GM12865 (cell line): ENCODE measurements at regions not wholly inside any gene's neighbourhood (a gene's known extent, or its start where the extent isn't known, plus 50 kb on each side); places are given as distances from the start of the nearest gene placed in this dataset.

Experiments used
- DNase-seq: peaks from one replicate; pipeline ENCODE4 v3.0.0; 2010; ENCODE audit warnings: low read depth
- H3K4me3 ChIP-seq: 2 replicates; pipeline ENCODE4 v1.5.1; 2011; ENCODE audit warnings: mild to moderate bottlenecking, low read depth, low read length, control low read depth
- TF ChIP-seq, protein P1 (sequence below): IDR thresholded peaks from 2 replicates; pipeline ENCODE4 v1.5.1; 2011; ENCODE audit warnings: low read length, control low read depth, low read depth, inconsistent platforms; ENCODE audit not compliant: insufficient read depth; ENCODE audit errors: missing control alignments

GRCh38 chr21:35864039-35864438, 196.3 kb downstream of the SETD4 start:
- TF ChIP-seq, protein P1, sequence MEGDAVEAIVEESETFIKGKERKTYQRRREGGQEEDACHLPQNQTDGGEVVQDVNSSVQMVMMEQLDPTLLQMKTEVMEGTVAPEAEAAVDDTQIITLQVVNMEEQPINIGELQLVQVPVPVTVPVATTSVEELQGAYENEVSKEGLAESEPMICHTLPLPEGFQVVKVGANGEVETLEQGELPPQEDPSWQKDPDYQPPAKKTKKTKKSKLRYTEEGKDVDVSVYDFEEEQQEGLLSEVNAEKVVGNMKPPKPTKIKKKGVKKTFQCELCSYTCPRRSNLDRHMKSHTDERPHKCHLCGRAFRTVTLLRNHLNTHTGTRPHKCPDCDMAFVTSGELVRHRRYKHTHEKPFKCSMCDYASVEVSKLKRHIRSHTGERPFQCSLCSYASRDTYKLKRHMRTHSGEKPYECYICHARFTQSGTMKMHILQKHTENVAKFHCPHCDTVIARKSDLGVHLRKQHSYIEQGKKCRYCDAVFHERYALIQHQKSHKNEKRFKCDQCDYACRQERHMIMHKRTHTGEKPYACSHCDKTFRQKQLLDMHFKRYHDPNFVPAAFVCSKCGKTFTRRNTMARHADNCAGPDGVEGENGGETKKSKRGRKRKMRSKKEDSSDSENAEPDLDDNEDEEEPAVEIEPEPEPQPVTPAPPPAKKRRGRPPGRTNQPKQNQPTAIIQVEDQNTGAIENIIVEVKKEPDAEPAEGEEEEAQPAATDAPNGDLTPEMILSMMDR: no peak
- no peak overlapping the region for H3K4me3 ChIP-seq
- DNase-seq: no peak

GRCh38 chr21:35862969-35863368, 197.4 kb downstream of the SETD4 start:
- TF ChIP-seq, protein P1: no peak
- DNase-seq: no peak
- H3K4me3 ChIP-seq: no peak overlapping the region

DNA sequence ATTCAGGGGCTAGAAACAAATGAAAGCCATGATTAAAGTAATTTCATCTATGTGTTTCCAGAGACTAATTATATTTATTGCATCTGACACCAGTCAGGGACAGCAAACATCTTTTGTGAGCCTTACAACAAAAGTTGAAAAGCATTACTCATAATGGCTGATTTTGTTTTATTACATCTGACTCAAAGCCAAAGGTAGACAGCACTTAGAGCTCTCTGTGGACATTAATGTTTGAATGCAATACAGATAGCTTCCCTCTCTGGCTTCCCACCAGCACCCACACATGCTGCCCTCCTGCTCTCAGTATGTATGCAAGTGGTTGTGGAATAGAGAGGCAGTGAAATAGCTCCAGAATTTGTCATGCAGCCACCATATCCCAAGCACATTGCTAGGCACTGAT, 198.7 kb downstream of the SETD4 start:
- DNase-seq: no peak
- TF ChIP-seq, protein P1: no peak
- no peak overlapping the region for H3K4me3 ChIP-seq

GRCh38 chr21:35860189-35860869, 200.0 kb downstream of the SETD4 start:
- H3K4me3 ChIP-seq: no peak overlapping the region
- DNase-seq: no peak
- TF ChIP-seq, protein P1: no peak

DNA sequence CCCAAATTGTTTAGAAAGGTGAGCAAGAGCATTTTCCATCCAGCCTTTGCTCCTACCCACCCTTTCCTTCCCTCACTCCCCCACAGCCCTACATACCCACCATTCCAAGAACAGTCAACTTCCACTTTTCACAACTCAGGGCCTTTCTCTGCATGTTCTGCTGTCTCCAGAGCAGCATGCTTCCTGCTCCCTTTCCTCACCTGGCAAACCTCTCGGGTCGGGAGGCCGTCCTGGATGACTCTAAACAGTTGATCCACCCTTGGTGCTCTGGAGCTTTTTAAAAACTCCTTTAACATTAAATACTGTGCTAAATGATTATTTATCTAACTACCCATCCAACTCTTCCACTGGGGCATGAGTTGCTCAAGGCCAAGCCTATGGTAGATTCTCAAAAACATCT, 200.6 kb downstream of the SETD4 start:
- TF ChIP-seq, protein P1: no peak
- H3K4me3 ChIP-seq: no peak overlapping the region
- no peak for DNase-seq

- no peak for DNase-seq
- TF ChIP-seq, protein P1: no peak
- H3K4me3 ChIP-seq: no peak overlapping the region
Measured at GRCh38 chr21:35857095-35857494, 203.2 kb downstream of the SETD4 start.

DNA sequence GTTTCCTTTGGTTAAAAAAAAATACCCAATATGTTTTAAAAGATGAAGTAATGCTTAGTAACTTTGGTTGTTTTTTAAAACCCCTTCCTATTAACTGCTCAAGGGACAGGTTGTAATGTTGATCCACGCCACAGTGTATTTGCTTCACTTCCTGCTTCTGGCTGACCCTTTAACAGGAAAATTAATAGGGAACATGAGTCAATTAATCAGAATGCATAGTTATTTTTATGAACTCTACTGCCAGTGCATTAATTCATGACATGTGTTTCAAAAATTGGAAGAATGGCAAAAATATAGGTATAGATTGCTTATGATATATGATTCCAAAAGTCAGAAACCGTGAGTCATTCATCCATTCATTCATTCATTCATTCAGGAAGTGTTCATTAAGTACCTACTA, 204.8 kb downstream of the SETD4 start:
- no peak for DNase-seq
- no peak overlapping the region for H3K4me3 ChIP-seq
- TF ChIP-seq, protein P1: no peak
